Pancreas (tissue), 10 donors: ENCODE measurements at regions not wholly inside any gene's neighbourhood (a gene's known extent, or its start where the extent isn't known, plus 50 kb on each side); places are given as distances from the start of the nearest gene placed in this dataset.

Source experiments
- ATAC-seq, 4 donors: fragments of 200-7000 bp; cut with Tn5 transposase; one replicate each; pipeline versions ENCODE4 v1.8.0 to v1.9.1; 2020; ENCODE audit warnings: mild to moderate bottlenecking in 4 of 4, moderate library complexity in 4 of 4
- DNase-seq, 6 donors: peaks; one replicate each; pipeline ENCODE4 v3.0.0-alpha.2; 2020
- FAIRE-seq: peaks from 2 replicates; lab custom pipeline; 2012; peaks lifted over from hg19 to GRCh38; lab: Jason Lieb, UNC
- H3K27ac ChIP-seq, 4 donors: fragments of 200-600 bp; sonication (generic); 1 replicate in 3 of 4; 2 replicates in 1 of 4; pipeline versions ENCODE4 v1.5.0 to v1.8.0; 2020
- H3K27me3 ChIP-seq, 4 donors: fragments of 200-600 bp; one replicate each; pipeline ENCODE4 v1.8.0; 2021
- H3K36me3 ChIP-seq, 3 donors: fragments of 200-600 bp; sonication (generic) in 1 of 3; one replicate each; pipeline versions ENCODE4 v1.5.0 to v1.8.0; 2020 to 2021
- H3K4me1 ChIP-seq, 3 donors: fragments of 200-600 bp; one replicate each; pipeline ENCODE4 v1.8.0; 2021
- H3K4me3 ChIP-seq, 4 donors: fragments of 200-600 bp; sonication (generic) in 2 of 4; one replicate each; pipeline versions ENCODE4 v1.5.0 to v1.8.0; 2020 to 2021
- H3K9me3 ChIP-seq, 4 donors: fragments of 200-600 bp; one replicate each; pipeline ENCODE4 v1.8.0; 2021
- WGBS, 2 donors: extraction: QIAGEN DNeasy Blood & Tissue Kit; methylation state at CpG; one replicate each; pipeline ENCODE4 v1.1.7; 2013; 5-methylcytosine and 5-hydroxymethylcytosine counted together
- intact Hi-C, 3 donors: fragments of 100-400 bp; cut with DNase I; formaldehyde crosslinking; loops; one replicate each; pipeline versions ENCODE4 v1.11.1 to v1.14.2; 2022
- TF ChIP-seq, protein P1 (sequence below), 4 donors: fragments of 200-600 bp; sonication (generic) in 3 of 4; IDR thresholded peaks; one replicate each; pipeline versions ENCODE4 v1.5.0 to v1.8.0; 2021; ENCODE audit warnings: antibody characterized with exemption in 4 of 4
- donor health status: healthy with polysubstance abuse.
- donor health status: DM: no; HTN: no; CAD: no; lungs with moderate emphysema.
- donor health status: DM: no; HTN: no; CAD: no.
- donor health status: control.
- donor health status: control.
- donor health status: Bipolar disorder and iron deficiency.
- donor health status: DM: yes; HTN: yes; CAD: no.
- donor health status: DM: no; HTN: no; CAD: no.
- donor health status: DM: no; HTN: no; CAD: no.
- donor health status: DM: yes; HTN: yes; CAD: no.

DNA sequence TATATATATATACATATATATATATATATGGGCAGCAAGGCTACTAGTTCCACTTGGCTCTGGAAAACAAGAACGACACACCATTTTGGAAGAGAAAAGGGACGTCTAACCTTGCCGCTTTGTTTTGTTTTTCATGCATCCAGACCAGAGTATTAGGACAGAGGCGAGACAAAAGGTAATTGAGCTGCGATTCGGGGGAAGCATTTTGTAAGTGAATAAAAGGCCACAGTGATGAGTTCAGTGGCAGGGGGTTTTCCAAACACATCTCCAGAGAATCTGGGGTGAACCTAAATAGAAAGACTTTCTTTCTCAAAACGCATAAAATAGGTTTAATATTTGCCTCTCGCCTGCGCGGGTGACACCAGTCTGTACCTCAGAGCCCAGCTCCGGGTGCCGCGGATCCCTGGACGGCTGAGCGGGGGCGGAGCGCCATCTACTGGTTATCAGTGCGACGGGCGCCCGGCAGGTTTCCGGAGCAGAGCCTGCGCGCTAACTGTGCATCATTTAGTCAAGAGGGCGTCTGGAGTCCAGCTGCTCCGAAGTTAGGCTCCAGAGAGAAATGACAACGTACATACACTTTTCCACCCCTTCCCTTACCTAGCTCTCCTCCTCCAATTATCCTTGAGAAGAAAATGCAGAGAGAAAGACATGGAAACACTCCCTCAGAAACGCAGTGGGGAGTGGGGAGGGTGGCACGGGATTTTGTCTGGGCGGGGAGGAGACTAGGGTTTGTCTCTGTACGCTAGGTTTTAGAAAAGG lies 262.3 kb downstream of the TBC1D4 start:
- Histone ChIP-seq H3K27ac (no peak overlapping the region), H3K4me3 (peak overlapping the region in 1 of 4 donors; percentile 16), H3K27me3 (no peaks in the 10 kb centered on the region), H3K9me3 (no peaks in the 10 kb centered on the region), H3K4me1 (no peaks in the 10 kb centered on the region), H3K36me3 (no peaks in the 10 kb centered on the region)
- WGBS, 2 donors: 6 to 7% methylated on average over 31 of the region's 31 CpGs
- intact Hi-C loops: loop anchor here in 2 of 3 donors (10.0 kb wide), 1 partner anchor 1465 kb away; no protein-coding TSS in a partner anchor
- no peak for FAIRE-seq
- ATAC-seq: peak; percentile 90 to 100 (median 99)
- DNase-seq: peak; percentile 37 to 97 (median 80)
- TF ChIP-seq, protein P1, sequence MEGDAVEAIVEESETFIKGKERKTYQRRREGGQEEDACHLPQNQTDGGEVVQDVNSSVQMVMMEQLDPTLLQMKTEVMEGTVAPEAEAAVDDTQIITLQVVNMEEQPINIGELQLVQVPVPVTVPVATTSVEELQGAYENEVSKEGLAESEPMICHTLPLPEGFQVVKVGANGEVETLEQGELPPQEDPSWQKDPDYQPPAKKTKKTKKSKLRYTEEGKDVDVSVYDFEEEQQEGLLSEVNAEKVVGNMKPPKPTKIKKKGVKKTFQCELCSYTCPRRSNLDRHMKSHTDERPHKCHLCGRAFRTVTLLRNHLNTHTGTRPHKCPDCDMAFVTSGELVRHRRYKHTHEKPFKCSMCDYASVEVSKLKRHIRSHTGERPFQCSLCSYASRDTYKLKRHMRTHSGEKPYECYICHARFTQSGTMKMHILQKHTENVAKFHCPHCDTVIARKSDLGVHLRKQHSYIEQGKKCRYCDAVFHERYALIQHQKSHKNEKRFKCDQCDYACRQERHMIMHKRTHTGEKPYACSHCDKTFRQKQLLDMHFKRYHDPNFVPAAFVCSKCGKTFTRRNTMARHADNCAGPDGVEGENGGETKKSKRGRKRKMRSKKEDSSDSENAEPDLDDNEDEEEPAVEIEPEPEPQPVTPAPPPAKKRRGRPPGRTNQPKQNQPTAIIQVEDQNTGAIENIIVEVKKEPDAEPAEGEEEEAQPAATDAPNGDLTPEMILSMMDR (IDR thresholded peaks at IDR 0.05): peak; percentile 77 to 96 (median 94)

DNA sequence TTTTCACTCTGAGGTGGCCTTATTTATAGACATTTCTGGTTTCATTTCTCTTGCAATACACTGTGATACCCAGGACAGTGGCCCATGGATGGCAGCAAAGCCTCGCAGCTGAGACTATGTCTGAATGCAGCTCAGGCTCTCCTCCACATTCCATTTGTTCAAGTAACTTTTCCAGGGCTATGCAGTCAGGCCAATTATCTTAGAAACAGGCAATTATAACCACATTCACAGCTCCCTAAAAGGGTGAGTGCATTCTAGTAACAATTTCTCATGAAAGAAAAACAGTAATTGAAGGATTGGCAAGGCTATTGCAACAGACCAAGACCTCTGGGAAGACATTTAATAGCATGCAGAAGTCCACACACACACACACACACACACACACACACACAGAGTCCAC lies 264.0 kb downstream of the TBC1D4 start:
- intact Hi-C loops: loop anchor here in 1 of 3 donors (10.0 kb wide), 1 partner anchor 1463 kb away; no protein-coding TSS in a partner anchor
- Histone ChIP-seq H3K27me3 (no peaks in the 10 kb centered on the region), H3K4me1 (no peaks in the 10 kb centered on the region), H3K4me3 (no peak overlapping the region), H3K36me3 (no peaks in the 10 kb centered on the region), H3K27ac (no peak overlapping the region), H3K9me3 (no peaks in the 10 kb centered on the region)
- no peak for DNase-seq
- ATAC-seq: no peak
- TF ChIP-seq, protein P1 (IDR thresholded peaks at IDR 0.05): no peak
- WGBS, 2 donors: 29 to 56% methylated on average over 1 of the region's 1 CpG
- no peak for FAIRE-seq

DNA sequence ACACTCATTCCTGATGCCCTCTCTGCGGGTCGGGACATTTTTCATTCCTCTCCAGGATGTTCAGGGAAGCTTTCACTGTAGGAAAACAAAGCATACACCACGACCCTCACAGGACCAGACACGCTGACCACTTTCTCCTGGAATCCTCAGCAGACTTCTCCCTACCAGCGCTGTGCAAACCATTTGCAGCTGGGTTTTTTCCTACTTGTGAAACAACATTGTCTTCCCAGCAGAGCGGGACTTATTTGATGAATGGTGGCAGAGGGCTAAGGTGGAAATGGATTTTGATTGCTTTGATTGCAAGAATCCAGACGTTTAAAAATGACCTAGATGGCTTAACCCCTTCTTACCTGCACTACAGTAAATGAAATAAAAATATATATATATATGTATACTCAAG lies 265.9 kb downstream of the TBC1D4 start:
- DNase-seq (no peak), FAIRE-seq (no peak)

DNA sequence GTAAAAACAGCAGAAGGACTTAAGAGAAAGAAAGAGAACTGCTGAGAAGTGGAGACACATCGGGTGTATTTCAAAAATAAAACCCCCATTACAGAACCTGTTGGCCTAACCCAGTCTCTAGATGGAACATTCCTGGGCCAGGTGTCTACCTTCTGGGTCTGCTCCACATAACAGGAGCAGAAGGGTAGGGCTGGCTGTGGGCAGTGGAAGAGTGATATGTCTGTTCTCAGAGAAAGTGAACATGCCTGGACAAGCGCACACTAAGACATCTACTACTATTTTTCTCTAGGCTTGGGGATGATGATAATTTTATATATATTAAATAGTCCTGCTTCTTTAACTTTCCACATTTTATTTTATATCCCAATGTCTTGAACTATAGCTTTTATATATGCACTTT lies 267.1 kb downstream of the TBC1D4 start:
- H3K27me3 ChIP-seq: no peaks in the 10 kb centered on the region
- WGBS, 2 donors: 79 to 90% methylated on average over 2 of the region's 2 CpGs
- no peak overlapping the region for H3K4me3 ChIP-seq
- H3K36me3 ChIP-seq: no peaks in the 10 kb centered on the region
- no peaks in the 10 kb centered on the region for H3K4me1 ChIP-seq
- ATAC-seq (no peak), DNase-seq (no peak), FAIRE-seq (no peak)
- no peak overlapping the region for H3K27ac ChIP-seq
- TF ChIP-seq, protein P1 (IDR thresholded peaks at IDR 0.05): no peak
- H3K9me3 ChIP-seq: no peaks in the 10 kb centered on the region
- intact Hi-C loops: loop anchor here in 1 of 3 donors (10.0 kb wide), 1 partner anchor 1460 kb away; no protein-coding TSS in a partner anchor

More for the DNA sequence above, 265.9 kb downstream of the TBC1D4 start:
- TF ChIP-seq, protein P1 (IDR thresholded peaks at IDR 0.05): no peak
- H3K9me3 ChIP-seq: no peaks in the 10 kb centered on the region
- H3K36me3 ChIP-seq: no peaks in the 10 kb centered on the region
- intact Hi-C loops: loop anchor here in 1 of 3 donors (10.0 kb wide), 1 partner anchor 1461 kb away; no protein-coding TSS in a partner anchor
- no peak overlapping the region for H3K27ac ChIP-seq
- no peaks in the 10 kb centered on the region for H3K27me3 ChIP-seq
- no peak overlapping the region for H3K4me3 ChIP-seq
- no peak for ATAC-seq
- 4 to 5% methylated on average over 7 of the region's 7 CpGs for WGBS, 2 donors
- H3K4me1 ChIP-seq: no peaks in the 10 kb centered on the region

DNA sequence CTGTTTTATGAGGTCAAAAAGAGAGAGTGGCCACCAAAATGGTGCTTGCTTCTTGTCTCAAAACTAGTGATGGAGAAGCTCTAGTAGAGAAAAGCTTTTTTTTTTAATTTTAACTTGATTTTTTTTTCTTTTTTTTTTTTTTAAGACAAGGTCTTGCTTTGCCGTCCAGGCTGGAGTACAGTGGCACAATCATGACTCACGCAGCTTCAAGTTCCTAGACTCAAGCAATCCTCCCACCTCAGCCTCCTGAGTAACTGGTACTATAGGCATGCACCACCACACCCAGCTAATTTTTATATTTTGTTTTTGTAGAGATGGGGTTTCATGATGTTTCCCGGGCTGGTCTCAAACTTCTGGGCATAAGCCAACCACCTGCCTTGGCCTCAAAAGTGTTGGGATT lies 279.0 kb downstream of the TBC1D4 start:
- Histone ChIP-seq H3K9me3 (no peaks in the 10 kb centered on the region), H3K27ac (no peak overlapping the region), H3K4me3 (no peak overlapping the region), H3K4me1 (no peaks in the 10 kb centered on the region), H3K36me3 (no peaks in the 10 kb centered on the region), H3K27me3 (no peaks in the 10 kb centered on the region)
- WGBS, 2 donors: 81 to 97% methylated on average over 3 of the region's 3 CpGs
- no peak for FAIRE-seq
- ATAC-seq: no peak
- TF ChIP-seq, protein P1 (IDR thresholded peaks at IDR 0.05): no peak
- intact Hi-C loops: no loop called here
- no peak for DNase-seq
